ENCODE measurements at regions not wholly inside any gene's neighbourhood (a gene's known extent, or its start where the extent isn't known, plus 50 kb on each side); places are given as distances from the start of the nearest gene placed in this dataset.

DNA sequence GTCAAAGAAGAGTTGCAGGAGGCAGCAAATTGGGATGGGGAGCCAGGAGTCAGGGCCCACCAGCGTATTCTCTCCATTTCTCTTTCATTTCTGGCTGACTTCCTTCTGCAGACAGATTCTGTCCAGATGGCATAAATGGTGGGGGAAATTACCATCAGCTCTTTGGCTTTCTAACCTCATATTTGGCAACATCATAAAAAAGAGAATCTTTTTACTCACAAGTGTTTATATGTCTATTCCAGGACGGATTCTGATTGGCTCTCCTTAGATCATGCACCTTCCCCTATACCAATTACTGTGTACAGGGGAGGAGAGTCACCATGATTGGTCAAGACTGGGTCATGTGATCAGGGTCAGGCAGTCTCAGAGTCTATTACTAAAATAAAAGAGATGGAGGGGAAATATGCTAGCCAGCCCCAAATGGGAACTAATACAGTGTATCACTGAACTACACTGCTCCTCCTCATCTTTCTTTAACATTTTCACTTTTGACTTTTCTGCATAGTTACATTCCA is 537.1 kb upstream of the EEF2KMT start:
- H3K9me3 ChIP-seq = no peaks in the 10 kb centered on the region
- H3K27ac ChIP-seq = no peak overlapping the region
- no peak for DNase-seq
- H3K36me3 ChIP-seq = no peaks in the 10 kb centered on the region
- no peak overlapping the region for H3K4me3 ChIP-seq
- TF ChIP-seq, protein P1, sequence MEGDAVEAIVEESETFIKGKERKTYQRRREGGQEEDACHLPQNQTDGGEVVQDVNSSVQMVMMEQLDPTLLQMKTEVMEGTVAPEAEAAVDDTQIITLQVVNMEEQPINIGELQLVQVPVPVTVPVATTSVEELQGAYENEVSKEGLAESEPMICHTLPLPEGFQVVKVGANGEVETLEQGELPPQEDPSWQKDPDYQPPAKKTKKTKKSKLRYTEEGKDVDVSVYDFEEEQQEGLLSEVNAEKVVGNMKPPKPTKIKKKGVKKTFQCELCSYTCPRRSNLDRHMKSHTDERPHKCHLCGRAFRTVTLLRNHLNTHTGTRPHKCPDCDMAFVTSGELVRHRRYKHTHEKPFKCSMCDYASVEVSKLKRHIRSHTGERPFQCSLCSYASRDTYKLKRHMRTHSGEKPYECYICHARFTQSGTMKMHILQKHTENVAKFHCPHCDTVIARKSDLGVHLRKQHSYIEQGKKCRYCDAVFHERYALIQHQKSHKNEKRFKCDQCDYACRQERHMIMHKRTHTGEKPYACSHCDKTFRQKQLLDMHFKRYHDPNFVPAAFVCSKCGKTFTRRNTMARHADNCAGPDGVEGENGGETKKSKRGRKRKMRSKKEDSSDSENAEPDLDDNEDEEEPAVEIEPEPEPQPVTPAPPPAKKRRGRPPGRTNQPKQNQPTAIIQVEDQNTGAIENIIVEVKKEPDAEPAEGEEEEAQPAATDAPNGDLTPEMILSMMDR (IDR thresholded peaks at IDR 0.05) = no peak
- TF ChIP-seq POLR2A (IDR thresholded peaks at IDR 0.05) = no peak
- H3K4me1 ChIP-seq = no peaks in the 10 kb centered on the region
- no peaks in the 10 kb centered on the region for H3K27me3 ChIP-seq
- intact Hi-C loops (cut with DNase I; ENCODE audit: low total_unique reads) = no loop called here

DNA sequence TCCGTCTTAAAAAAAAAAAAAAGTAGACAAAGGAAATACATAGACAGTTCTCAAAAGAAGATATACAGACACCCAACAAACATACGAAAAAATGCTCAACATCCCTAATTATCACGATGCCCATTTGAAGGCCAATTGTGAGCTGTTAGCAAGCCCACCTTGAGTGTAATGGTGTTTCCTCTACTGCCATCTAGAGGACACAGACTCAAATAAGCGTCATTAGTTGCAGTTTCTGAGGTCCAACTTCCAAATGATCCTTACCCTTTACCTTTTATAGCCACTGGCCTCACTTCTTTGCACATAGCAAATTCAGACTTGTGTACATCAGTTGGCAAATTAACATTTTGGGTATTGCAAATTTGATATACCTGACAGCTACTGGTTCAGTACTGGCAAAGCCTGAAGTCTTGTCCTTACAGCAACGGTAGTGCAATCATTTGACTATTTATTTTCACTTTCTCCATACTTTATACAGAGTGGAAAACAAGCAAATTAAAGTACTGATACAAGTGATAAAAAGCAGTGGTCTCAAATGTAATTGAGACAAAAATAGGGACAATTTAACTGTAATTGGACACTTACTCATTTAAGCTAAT is 536.3 kb upstream of the EEF2KMT start:
- H3K36me3 ChIP-seq = no peaks in the 10 kb centered on the region
- H3K4me1 ChIP-seq = no peaks in the 10 kb centered on the region
- intact Hi-C loops (cut with DNase I; ENCODE audit: low total_unique reads) = no loop called here
- no peak for DNase-seq
- no peaks in the 10 kb centered on the region for H3K27me3 ChIP-seq
- no peak overlapping the region for H3K4me3 ChIP-seq
- H3K27ac ChIP-seq = no peak overlapping the region
- TF ChIP-seq, protein P1 (IDR thresholded peaks at IDR 0.05) = no peak
- TF ChIP-seq POLR2A (IDR thresholded peaks at IDR 0.05) = no peak
- H3K9me3 ChIP-seq = no peaks in the 10 kb centered on the region

DNA sequence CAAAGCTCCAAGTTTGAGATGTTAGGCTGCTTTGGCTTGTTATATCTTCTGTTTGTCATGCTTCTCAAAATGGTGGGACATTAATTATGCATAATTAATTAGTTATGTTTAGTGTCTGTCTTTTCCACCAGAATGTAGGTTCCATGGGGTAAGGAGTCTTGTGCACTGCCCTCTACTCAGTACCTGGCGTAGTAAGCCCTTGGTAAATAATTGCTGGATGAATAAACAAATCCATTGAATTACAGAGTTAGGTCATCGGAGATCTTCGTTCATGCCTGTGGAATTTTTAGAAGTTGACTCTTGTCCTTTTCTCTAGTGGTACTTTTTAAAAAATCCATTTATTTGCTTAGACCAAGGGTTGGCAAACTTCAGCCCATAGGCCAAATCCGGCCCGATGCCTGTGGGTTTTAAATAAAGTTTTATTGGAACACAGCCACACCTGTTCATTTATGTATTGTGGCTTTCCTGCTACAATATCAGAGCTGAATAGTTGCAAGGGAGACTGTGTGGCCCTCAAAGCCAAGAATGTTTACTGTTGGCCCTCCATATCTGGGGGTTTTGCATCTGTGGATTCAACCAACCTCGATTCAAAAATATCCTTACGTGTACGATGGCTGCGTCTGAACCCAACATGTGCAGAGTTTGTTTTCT is 524.8 kb upstream of the EEF2KMT start:
- TF ChIP-seq, protein P1 (IDR thresholded peaks at IDR 0.05) = no peak
- no peaks in the 10 kb centered on the region for H3K9me3 ChIP-seq
- no peaks in the 10 kb centered on the region for H3K27me3 ChIP-seq
- H3K4me3 ChIP-seq = no peak overlapping the region
- no peaks in the 10 kb centered on the region for H3K36me3 ChIP-seq
- intact Hi-C loops (cut with DNase I; ENCODE audit: low total_unique reads) = no loop called here
- no peak for DNase-seq
- H3K27ac ChIP-seq = no peak overlapping the region
- H3K4me1 ChIP-seq = no peaks in the 10 kb centered on the region

DNA sequence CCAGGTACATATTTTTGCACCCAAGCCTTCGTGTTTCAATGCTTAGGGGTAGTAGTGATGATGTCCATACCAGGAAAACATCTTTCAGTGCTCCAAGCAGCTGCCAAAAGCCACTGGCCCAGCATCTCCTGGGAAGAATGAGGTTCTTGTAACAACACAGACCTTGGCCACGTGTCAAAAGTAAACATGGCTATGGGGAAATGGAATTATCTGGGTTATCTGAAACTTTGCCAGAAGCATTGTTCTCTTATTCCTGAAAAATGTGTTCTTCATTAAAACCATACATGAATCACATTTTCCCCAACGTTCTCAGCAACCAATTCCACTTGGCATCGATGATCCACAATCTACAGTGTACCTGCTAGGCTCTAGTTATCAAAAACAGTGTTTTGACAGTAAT is 524.2 kb upstream of the EEF2KMT start:
- Histone ChIP-seq H3K27ac (no peak overlapping the region), H3K27me3 (no peaks in the 10 kb centered on the region), H3K4me1 (no peaks in the 10 kb centered on the region), H3K4me3 (no peak overlapping the region), H3K36me3 (no peaks in the 10 kb centered on the region), H3K9me3 (no peaks in the 10 kb centered on the region)
- DNase-seq = no peak
- intact Hi-C loops (cut with DNase I; ENCODE audit: low total_unique reads) = no loop called here
- TF ChIP-seq POLR2A (IDR thresholded peaks at IDR 0.05) = no peak
- TF ChIP-seq, protein P1 (IDR thresholded peaks at IDR 0.05) = no peak

DNA sequence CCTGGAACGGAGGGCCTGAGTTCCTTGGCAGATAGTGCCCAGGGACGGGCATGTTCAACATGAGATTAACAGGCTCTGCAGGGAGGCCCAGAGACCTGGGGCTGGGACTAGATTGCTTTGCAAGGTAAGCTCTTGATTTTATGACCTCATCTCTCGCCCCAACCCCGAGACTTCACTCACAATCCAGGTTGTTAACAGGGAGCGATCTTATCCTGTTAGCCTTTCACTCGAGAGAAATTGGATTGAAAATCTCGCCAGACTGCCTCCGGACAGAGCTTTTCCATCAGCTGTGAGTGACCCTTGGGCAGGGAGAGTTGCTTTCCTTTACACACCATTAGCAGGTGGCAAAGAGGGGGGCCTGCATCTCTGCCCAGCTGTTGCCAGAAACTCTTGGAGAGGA is 521.7 kb upstream of the EEF2KMT start:
- H3K4me3 ChIP-seq = no peak overlapping the region
- H3K36me3 ChIP-seq = no peaks in the 10 kb centered on the region
- no peaks in the 10 kb centered on the region for H3K4me1 ChIP-seq
- no peak overlapping the region for H3K27ac ChIP-seq
- no peaks in the 10 kb centered on the region for H3K9me3 ChIP-seq
- TF ChIP-seq, protein P1 (IDR thresholded peaks at IDR 0.05) = no peak
- no peak for TF ChIP-seq POLR2A (IDR thresholded peaks at IDR 0.05)
- H3K27me3 ChIP-seq = no peaks in the 10 kb centered on the region
- no peak for DNase-seq
- intact Hi-C loops (cut with DNase I; ENCODE audit: low total_unique reads) = no loop called here

All from uterus (tissue), 3 donors.